ENCODE measurements at regions not wholly inside any gene's neighbourhood (a gene's known extent, or its start where the extent isn't known, plus 50 kb on each side); places are given as distances from the start of the nearest gene placed in this dataset.

DNA sequence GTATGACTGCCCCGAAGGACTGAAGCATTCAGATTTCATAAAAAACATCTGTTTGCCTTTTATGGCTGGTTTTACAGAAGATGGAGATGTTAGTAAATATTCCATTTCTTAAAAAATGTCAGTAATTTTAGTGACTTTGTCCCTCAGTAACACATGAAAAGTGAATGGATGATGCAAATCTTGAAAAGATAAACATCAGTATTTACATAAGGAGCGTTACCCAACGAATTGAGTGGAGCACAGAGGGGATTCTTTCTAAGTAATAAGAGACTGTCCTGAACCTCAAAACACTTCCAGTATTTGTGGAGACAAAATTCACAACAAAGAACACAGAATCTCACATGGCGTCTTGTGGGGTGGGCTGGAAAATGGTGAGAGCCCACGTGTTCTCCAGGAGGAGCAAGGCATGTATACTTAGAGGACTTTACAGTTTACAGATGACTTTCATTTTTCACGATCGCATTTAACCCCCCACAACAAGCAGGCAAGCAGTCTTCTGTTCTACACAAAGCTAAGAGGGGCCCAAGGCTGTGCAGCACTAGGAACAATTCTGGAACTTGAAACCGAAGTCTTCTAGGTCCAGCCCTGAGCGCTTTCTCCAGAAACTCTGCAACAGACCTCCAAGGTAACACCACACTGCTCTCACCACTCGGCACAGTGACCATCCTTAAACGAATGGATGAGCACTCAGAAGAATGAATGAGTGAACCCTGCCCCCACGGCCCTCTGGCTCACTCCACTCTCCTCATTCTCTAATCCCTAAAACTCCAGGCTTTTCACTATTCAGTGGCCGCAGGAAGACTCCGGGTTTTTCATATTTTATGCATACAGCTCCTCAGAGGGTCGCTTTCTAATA, 709.8 kb downstream of the UQCRFS1 start:
- no peak for ATAC-seq
- POLR2A ChIA-PET, result interaction anchor here (1.0 kb wide), 1 partner anchor 11 kb away, joined by 5 read pairs; no protein-coding TSS in a partner anchor
- no peaks in the 10 kb centered on the region for H3K9me3 Mint-ChIP-seq
- no peaks in the 10 kb centered on the region for H3K27me3 Mint-ChIP-seq
- no peak overlapping the region for H3K27ac Mint-ChIP-seq
- H3K36me3 Mint-ChIP-seq (ENCODE audit: low read depth), result no peaks in the 10 kb centered on the region
- no peak for DNase-seq
- H3K4me1 Mint-ChIP-seq (ENCODE audit: low read depth), result peaks cover 22% of the 10 kb centered on the region
- TF ChIP-seq, protein P1, sequence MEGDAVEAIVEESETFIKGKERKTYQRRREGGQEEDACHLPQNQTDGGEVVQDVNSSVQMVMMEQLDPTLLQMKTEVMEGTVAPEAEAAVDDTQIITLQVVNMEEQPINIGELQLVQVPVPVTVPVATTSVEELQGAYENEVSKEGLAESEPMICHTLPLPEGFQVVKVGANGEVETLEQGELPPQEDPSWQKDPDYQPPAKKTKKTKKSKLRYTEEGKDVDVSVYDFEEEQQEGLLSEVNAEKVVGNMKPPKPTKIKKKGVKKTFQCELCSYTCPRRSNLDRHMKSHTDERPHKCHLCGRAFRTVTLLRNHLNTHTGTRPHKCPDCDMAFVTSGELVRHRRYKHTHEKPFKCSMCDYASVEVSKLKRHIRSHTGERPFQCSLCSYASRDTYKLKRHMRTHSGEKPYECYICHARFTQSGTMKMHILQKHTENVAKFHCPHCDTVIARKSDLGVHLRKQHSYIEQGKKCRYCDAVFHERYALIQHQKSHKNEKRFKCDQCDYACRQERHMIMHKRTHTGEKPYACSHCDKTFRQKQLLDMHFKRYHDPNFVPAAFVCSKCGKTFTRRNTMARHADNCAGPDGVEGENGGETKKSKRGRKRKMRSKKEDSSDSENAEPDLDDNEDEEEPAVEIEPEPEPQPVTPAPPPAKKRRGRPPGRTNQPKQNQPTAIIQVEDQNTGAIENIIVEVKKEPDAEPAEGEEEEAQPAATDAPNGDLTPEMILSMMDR (IDR thresholded peaks at IDR 0.05), result no peak
- H3K4me3 Mint-ChIP-seq, result no peak overlapping the region
- CTCF ChIA-PET, result no interaction called here
- intact Hi-C loops (cut with micrococcal nuclease), result no loop called here

- ATAC-seq, result peak; percentile 39
- Mint-ChIP-seq H3K27me3 (no peaks in the 10 kb centered on the region), H3K27ac (peak overlapping the region; percentile 60), H3K36me3 (ENCODE audit: low read depth) (no peaks in the 10 kb centered on the region), H3K4me3 (no peak overlapping the region), H3K9me3 (no peaks in the 10 kb centered on the region), H3K4me1 (ENCODE audit: low read depth) (peaks cover 22% of the 10 kb centered on the region)
- POLR2A ChIA-PET, result interaction anchor here (1.0 kb wide), 1 partner anchor 10 kb away, joined by 5 read pairs; no protein-coding TSS in a partner anchor
- intact Hi-C loops (cut with micrococcal nuclease), result no loop called here
- TF ChIP-seq, protein P1 (IDR thresholded peaks at IDR 0.05), result no peak
- DNase-seq, result peak; percentile 18
- CTCF ChIA-PET, result no interaction called here
Observed at GRCh38 chr19:28501976-28502375, 711.0 kb downstream of the UQCRFS1 start.

DNA sequence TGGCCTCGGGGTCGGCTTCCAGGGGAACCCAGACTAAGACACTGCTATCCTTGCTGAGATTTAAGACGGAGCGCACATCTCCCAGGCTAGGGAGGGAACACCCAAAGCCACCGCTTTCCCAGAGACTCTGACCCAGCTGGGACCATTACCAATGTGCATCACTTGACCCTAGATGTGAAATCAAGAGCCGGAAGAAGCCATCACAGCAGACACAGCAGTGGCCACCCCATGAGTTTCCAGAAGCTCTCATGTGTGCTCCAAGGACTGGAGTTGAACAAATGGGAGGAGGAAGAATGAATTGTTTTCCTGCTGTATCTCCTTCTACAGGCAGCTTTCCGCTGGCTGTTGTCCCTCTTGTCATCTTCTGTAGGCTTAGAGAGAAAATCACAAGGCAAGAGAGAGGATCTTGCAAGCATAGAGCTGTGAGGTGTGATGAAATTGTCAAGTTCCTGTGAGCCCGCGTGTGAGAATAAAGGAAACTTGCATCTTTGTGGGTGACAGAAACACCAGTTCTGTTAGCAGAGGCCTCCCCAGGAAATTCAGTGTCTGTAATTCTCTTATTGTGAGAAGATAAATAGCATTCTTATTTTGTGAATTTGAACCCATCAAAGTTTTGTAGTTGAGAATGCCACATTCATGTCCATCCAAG, 711.8 kb downstream of the UQCRFS1 start:
- DNase-seq (peak; percentile 12), ATAC-seq (peak; percentile 17)
- H3K36me3 Mint-ChIP-seq (ENCODE audit: low read depth), result no peaks in the 10 kb centered on the region
- H3K4me1 Mint-ChIP-seq (ENCODE audit: low read depth), result peaks cover 22% of the 10 kb centered on the region
- H3K27me3 Mint-ChIP-seq, result no peaks in the 10 kb centered on the region
- CTCF ChIA-PET, result no interaction called here
- no peaks in the 10 kb centered on the region for H3K9me3 Mint-ChIP-seq
- POLR2A ChIA-PET, result no interaction called here
- intact Hi-C loops (cut with micrococcal nuclease), result no loop called here
- TF ChIP-seq, protein P1 (IDR thresholded peaks at IDR 0.05), result no peak
- H3K27ac Mint-ChIP-seq, result peak overlapping the region; percentile 26
- no peak overlapping the region for H3K4me3 Mint-ChIP-seq

DNA sequence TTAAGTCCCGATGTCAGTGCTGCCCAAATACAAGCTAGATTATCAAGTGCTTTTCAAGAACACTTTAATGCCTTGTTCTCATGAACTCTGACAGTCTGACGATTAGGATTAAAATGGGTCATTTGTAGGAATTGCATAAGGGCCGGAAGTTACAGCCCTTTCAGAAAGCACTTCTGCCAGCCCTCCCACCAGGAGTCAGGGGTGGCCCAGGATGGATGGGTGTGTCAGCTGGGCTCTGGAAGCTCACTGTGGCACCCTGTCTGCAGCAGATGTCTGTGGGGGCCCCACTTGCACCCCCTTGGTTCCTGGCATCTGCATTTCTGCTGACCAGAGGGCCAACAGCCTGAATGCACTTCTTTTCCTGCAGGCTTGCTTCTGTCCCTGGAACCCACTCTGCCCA, 712.7 kb downstream of the UQCRFS1 start:
- no peaks in the 10 kb centered on the region for H3K36me3 Mint-ChIP-seq (ENCODE audit: low read depth)
- DNase-seq (no peak), ATAC-seq (no peak)
- TF ChIP-seq, protein P1 (IDR thresholded peaks at IDR 0.05), result no peak
- intact Hi-C loops (cut with micrococcal nuclease), result no loop called here
- H3K27ac Mint-ChIP-seq, result no peak overlapping the region
- H3K4me1 Mint-ChIP-seq (ENCODE audit: low read depth), result peaks cover 20% of the 10 kb centered on the region
- CTCF ChIA-PET, result no interaction called here
- no peaks in the 10 kb centered on the region for H3K9me3 Mint-ChIP-seq
- H3K4me3 Mint-ChIP-seq, result no peak overlapping the region
- H3K27me3 Mint-ChIP-seq, result no peaks in the 10 kb centered on the region
- POLR2A ChIA-PET, result no interaction called here

DNA sequence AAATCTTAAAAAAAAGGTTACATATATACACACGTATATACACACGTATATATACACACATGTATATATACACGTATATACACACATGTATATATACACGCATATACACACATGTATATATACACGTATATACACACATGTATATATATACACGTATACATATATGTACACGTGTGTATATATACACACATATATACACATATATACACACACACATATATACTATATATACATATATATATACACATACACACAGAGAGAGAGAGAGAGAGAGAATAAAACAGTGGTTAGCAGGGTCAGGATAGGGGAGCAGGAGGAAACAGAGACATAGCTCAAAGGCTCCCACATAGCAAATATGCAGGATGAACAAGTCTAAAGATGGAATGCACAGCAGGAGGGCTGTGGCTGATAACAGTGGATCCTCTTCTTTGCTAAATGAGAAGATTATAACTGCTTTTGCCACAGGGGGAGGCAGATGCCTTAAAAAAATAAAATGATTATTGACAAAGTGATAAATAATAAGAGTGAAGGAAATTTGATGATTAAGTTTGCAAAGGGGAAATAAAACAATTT, 714.5 kb downstream of the UQCRFS1 start:
- no peak overlapping the region for H3K4me3 Mint-ChIP-seq
- no peak for DNase-seq

More for the DNA sequence above, 714.5 kb downstream of the UQCRFS1 start:
- no peaks in the 10 kb centered on the region for H3K36me3 Mint-ChIP-seq (ENCODE audit: low read depth)
- ChIA-PET POLR2A (no interaction called here), CTCF (no interaction called here)
- ATAC-seq, result no peak
- H3K27ac Mint-ChIP-seq, result no peak overlapping the region
- H3K27me3 Mint-ChIP-seq, result no peaks in the 10 kb centered on the region
- peaks cover 20% of the 10 kb centered on the region for H3K4me1 Mint-ChIP-seq (ENCODE audit: low read depth)
- TF ChIP-seq, protein P1 (IDR thresholded peaks at IDR 0.05), result no peak
- intact Hi-C loops (cut with micrococcal nuclease), result no loop called here
- H3K9me3 Mint-ChIP-seq, result no peaks in the 10 kb centered on the region

All from activated CD8-positive, alpha-beta T cell treated with anti-CD3 and anti-CD28 coated beads for 36 hours (primary cell).